ENCODE measurements at regions not wholly inside any gene's neighbourhood (a gene's known extent, or its start where the extent isn't known, plus 50 kb on each side); places are given as distances from the start of the nearest gene placed in this dataset.

GRCh38 chr17:12287953-12288352, 267.3 kb downstream of the MAP2K4 start:
- DNase-seq (ENCODE audit: low spot score) = peak; percentile 89

DNA sequence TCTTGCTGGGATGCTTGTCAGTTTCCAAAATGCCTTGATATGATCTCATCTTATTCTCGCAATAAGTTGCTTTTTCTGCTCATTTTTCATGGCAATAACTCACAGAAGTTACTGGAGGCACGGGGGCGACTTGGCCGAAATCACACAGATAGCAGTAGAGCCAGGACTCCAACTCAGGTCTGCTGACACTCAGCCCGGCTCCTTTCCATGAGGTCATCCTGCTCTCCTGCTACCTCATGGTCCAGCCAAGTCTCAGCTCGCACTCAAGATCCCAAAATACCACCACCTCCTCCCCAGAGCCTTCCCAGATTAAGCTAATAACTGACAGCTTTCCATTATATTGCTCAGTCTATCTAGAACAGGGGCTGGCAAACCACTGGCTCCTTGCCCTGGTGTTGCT, 269.5 kb downstream of the MAP2K4 start:
- no peak for DNase-seq (ENCODE audit: low spot score)

DNA sequence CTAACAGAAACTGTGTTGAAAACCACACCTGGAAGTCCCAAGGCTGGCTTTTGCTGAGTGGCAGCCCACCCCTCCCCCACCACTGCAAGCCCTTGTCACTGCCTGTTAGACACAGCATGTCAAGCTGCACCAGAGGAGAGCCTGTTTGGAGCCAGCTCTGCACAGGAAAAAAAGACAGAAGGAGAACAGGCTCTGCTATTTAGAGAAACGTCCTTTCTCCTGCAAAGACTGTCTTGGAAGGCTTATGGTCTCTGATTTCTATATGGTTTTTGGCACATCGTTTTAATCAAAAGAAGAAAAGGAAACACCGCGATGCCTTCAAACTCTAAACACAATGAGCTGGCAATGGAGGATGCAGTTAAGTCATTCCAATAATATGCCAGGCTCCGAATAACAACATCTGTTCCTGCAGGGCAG, 275.5 kb downstream of the MAP2K4 start:
- peak; percentile 57 for DNase-seq (ENCODE audit: low spot score)

DNA sequence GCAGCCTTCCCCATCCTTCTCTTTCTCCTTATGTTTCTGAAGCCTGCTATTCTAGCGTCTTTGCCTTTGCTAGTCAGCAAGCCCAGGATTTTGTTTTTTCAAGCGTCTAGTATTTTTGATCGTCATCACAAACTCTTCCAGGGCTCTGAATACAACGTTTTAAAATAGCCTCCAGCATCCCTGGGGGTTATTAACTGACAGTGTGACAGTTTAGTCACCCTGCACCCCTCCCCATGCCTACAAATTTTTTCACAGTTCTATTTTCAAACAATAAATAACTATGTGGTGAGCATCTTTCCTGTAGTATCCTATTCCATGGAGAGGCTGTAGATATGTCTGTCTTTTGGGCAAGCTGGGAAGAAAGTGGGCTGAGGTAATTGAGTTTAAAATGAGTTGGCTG, 280.9 kb downstream of the MAP2K4 start:
- DNase-seq (ENCODE audit: low spot score) = no peak

- no peak for DNase-seq (ENCODE audit: low spot score)
Measured at GRCh38 chr17:12302711-12303110, 282.0 kb downstream of the MAP2K4 start.

DNA sequence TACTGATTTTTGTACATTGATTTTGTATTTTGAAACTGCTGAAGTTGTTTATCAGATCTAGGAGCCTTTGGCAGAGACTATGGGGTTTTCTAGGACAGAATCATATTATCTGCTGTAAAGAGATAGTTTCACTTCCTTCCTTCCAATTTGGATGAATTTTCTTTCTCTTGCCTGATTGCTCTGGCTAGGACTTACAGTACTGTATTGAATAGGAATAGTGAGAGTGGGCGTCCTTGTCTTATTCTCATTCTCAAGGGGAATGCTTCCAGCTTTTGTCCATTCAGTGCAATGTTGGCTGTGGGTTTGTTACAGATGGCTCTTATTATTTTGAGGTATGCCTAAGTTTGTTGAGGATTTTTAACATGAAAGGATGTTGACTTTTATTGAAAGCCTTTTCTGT, 290.1 kb downstream of the MAP2K4 start:
- no peak for DNase-seq (ENCODE audit: low spot score)

- no peak for DNase-seq (ENCODE audit: low spot score)
Measured at GRCh38 chr17:12312692-12313091, 292.0 kb downstream of the MAP2K4 start.

- DNase-seq (ENCODE audit: low spot score) = no peak
Measured at GRCh38 chr17:12313786-12314185, 293.1 kb downstream of the MAP2K4 start.

GRCh38 chr17:12316021-12316420, 295.3 kb downstream of the MAP2K4 start:
- no peak for DNase-seq (ENCODE audit: low spot score)

- DNase-seq (ENCODE audit: low spot score) = peak; percentile 89
Measured at GRCh38 chr17:12318571-12319266, 298.0 kb downstream of the MAP2K4 start.

DNA sequence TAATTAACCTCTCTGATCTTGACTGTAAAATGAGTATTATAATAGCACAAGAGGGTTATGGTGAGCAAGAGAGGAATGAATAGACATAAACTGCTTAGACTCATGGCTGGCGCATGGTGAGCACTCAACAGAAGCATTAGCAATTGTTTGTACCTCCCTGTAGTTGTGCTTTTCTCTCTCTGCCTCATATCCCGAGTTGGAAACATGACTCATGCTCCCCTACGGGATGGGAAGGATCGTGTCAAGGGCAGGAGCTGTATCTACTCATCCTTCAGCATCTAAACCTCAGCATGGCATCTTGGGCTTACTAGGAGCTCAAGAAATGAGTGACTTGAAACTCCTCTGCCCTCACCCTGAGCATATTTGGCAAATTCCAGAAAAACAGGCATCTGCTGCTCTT, 299.6 kb downstream of the MAP2K4 start:
- DNase-seq (ENCODE audit: low spot score) = peak; percentile 78

GRCh38 chr17:12328204-12328603, 307.5 kb downstream of the MAP2K4 start:
- no peak for DNase-seq (ENCODE audit: low spot score)

- no peak for DNase-seq (ENCODE audit: low spot score)
Measured at GRCh38 chr17:12330456-12330855, 309.8 kb downstream of the MAP2K4 start.

- no peak for DNase-seq (ENCODE audit: low spot score)
Measured at GRCh38 chr17:12341328-12341727, 320.7 kb downstream of the MAP2K4 start.

DNA sequence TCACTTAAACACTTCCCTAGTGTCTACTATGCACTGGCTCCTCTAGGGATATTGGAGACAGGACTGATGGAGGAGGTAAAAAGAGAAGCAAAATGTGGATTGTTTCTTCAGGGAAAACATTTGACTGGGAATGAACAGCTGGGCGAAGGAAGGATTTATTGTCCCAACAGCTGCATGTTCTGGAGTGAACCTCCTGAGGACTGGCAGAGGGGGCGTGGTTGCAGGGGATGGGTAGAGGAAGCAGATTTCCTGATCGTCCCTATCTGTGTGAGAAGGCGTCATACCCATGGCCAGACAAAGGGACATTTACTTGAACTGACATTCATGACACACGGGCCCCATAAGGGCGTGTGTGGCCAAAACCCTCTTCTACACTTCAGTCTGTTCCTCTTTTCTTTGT, 321.5 kb downstream of the MAP2K4 start:
- DNase-seq (ENCODE audit: low spot score) = no peak

GRCh38 chr17:12342609-12343435, 322.1 kb downstream of the MAP2K4 start:
- DNase-seq (ENCODE audit: low spot score) = no peak

GRCh38 chr17:12348476-12348875, 317.2 kb upstream of the MYOCD start:
- DNase-seq (ENCODE audit: low spot score) = no peak

DNA sequence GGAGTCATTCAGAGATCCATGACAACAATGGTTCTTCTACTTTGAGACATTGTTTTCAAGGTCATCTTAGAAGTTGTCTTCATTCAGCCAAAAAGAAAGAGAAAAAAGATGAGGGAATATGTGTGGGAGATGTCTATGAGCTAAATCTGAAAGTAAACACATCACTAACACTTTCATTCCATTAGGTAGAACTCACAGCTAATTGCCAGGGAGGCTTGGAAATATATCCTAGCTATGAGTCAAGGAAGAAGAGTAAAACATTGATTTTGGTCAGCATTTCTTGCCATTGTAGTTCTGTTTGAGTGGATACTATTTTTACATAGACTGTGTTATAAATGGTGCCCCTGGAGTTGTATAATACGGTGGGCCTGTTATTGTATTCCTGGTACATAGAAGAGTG, 316.4 kb upstream of the MYOCD start:
- DNase-seq (ENCODE audit: low spot score) = no peak

DNA sequence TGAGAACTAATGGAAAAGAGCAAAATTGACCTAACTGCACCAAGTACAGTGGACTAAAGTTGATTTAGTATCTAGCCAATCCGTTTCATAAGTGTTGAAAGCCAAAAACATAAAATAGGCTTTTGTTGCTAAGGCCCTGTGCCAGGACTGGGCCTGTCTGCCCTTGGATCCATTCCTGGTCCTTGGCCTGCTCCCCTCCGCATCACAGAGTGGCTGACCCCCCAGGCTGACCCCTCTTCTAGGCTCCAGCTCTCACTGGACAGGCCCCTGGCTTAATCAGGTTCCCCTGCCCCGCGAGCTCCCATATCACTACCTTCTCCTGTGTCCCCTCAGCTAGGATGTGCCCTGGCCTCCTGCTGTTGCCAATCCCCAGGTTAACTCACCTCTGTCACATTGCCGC, 313.6 kb upstream of the MYOCD start:
- no peak for DNase-seq (ENCODE audit: low spot score)

GRCh38 chr17:12357600-12357999, 308.1 kb upstream of the MYOCD start:
- no peak for DNase-seq (ENCODE audit: low spot score)

GRCh38 chr17:12358477-12358876, 307.2 kb upstream of the MYOCD start:
- no peak for DNase-seq (ENCODE audit: low spot score)

- no peak for DNase-seq (ENCODE audit: low spot score)
Measured at GRCh38 chr17:12362853-12363455, 302.7 kb upstream of the MYOCD start.

- peak; percentile 43 for DNase-seq (ENCODE audit: low spot score)
Measured at GRCh38 chr17:12365805-12366204, 299.9 kb upstream of the MYOCD start.
